IPS-18a (cell line): ENCODE measurements at regions not wholly inside any gene's neighbourhood (a gene's known extent, or its start where the extent isn't known, plus 50 kb on each side); places are given as distances from the start of the nearest gene placed in this dataset.
"Not testable (repeated sequence)": the region's sequence is repeated elsewhere in the genome, so short reads cannot be mapped to it uniquely, and the experiment has no call there.

Source experiments
- H3K27ac ChIP-seq: one replicate; pipeline ENCODE4 v1.5.1; 2013; ENCODE audit warnings: low read length
- H3K27me3 ChIP-seq: one replicate; pipeline ENCODE4 v1.6.1; 2013; ENCODE audit warnings: mild to moderate bottlenecking, low read length; ENCODE audit not compliant: control insufficient read depth, insufficient read depth
- H3K36me3 ChIP-seq: one replicate; pipeline ENCODE4 v1.6.1; 2013; ENCODE audit warnings: low read depth, low read length; ENCODE audit not compliant: control insufficient read depth
- H3K4me1 ChIP-seq: one replicate; pipeline ENCODE4 v1.6.1; 2013; ENCODE audit warnings: low read depth, low read length; ENCODE audit not compliant: control insufficient read depth
- H3K4me3 ChIP-seq: one replicate; pipeline ENCODE4 v1.5.1; 2013; ENCODE audit warnings: low read length
- H3K9ac ChIP-seq: one replicate; pipeline ENCODE4 v1.6.1; 2013; ENCODE audit warnings: mild to moderate bottlenecking, low read length, moderate library complexity
- H3K9me3 ChIP-seq: one replicate; pipeline ENCODE4 v1.6.1; 2013; ENCODE audit warnings: low read depth, low read length; ENCODE audit not compliant: control insufficient read depth

GRCh38 chr4:81595287-81595686 lies 123.6 kb upstream of the RASGEF1B start:
- no peaks in the 10 kb centered on the region for H3K36me3 ChIP-seq
- peaks cover 6% of the 10 kb centered on the region for H3K4me1 ChIP-seq
- no peak overlapping the region for H3K27ac ChIP-seq
- no peak overlapping the region for H3K4me3 ChIP-seq
- no peaks in the 10 kb centered on the region for H3K27me3 ChIP-seq
- H3K9ac ChIP-seq: no peak overlapping the region
- no peaks in the 10 kb centered on the region for H3K9me3 ChIP-seq

DNA sequence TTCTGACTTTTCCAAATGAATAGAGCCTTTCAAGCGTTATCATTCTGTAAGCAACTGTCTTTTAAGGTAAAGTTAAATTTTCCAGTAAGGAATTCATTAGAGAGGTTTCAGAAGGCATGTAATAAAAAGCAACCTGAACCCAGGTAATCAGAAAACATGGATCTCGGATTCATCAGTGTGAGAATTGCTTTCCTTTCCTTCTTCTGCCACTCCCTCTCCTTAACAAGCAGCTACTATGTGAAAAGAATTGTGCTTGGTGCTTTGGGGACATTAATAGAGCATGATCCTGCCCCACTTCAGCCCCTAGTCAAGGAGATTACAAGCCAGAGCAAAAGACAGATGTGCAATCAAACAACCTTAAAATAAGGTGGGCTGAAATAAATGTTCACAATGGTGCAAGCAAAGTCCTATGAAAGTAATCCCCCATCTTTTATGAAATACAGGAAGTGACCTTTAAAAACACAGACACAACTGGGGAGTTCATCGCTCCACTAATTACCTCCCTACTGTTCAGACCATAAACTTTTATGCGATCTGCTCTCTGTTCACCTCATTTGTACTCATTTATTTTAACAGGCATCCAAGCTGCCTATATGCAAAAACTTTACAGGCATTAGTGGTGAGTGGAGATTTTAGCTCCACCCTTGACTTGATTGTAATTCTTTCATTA lies 122.9 kb upstream of the RASGEF1B start:
- Histone ChIP-seq H3K9me3 (no peaks in the 10 kb centered on the region), H3K27me3 (no peaks in the 10 kb centered on the region), H3K4me1 (no peaks in the 10 kb centered on the region), H3K4me3 (no peak overlapping the region), H3K36me3 (no peaks in the 10 kb centered on the region), H3K9ac (no peak overlapping the region), H3K27ac (no peak overlapping the region)

DNA sequence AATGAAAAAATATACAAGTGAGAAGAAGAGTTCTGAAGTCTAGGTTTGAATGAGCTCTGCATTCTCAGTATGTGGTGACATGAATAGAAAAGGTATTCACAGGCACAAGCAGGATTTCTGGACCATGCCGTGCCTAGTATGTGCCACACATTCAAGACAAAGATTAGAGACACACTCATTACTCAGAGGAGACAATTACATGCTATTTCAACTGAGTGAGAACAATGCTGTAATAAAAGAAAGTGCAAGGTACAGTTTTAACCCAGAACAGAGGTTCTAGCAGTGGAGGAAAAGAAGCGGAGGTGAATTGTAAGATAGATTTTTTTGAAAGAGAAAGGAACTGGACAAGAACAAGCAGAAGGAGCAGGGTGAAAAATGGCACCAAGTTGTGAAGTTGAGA lies 121.0 kb upstream of the RASGEF1B start:
- no peak overlapping the region for H3K27ac ChIP-seq
- H3K9ac ChIP-seq: no peak overlapping the region
- H3K4me1 ChIP-seq: no peaks in the 10 kb centered on the region
- no peak overlapping the region for H3K4me3 ChIP-seq
- no peaks in the 10 kb centered on the region for H3K9me3 ChIP-seq
- H3K27me3 ChIP-seq: no peaks in the 10 kb centered on the region
- no peaks in the 10 kb centered on the region for H3K36me3 ChIP-seq

DNA sequence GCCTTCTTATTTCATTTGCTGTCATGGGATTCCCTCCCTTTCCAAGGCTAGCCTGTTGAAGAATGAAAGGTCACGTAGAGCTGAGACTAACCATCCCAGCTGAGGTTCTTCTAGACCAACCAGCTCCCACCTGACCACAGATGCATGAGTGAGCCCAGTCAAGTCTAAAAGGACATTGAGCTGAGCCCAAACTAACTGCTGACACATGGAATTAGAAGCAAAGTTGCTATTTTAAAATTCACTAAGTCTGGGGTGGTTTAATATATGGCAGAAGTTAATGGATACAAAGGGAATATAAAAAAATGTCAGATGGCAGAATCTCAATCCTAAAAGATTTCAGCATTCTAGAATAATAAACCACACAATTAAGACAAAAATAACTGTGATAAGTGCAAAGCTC lies 118.9 kb upstream of the RASGEF1B start:
- Histone ChIP-seq H3K4me3 (no peak overlapping the region), H3K9ac (no peak overlapping the region), H3K27ac (no peak overlapping the region), H3K27me3 (no peaks in the 10 kb centered on the region), H3K4me1 (no peaks in the 10 kb centered on the region), H3K36me3 (no peaks in the 10 kb centered on the region), H3K9me3 (no peaks in the 10 kb centered on the region)

DNA sequence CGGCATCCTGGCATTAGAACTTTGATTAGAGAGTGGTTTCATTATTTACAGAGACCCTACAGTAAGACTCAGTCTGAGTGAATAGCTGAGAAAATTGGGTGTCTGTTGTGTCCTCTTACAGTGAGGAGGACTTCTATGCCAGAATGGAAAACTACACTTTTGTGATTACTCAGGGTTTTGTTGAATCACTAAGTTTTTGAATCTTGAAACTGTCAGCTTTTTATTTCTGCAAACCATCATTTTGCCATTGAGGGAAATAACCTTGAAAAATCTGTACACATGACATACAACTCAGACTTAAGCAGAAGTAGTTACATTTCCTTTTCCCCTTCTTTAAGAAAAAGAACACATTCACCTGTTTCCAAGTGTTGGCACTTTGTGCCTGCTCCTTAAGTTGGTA lies 117.6 kb upstream of the RASGEF1B start:
- no peak overlapping the region for H3K4me3 ChIP-seq

GRCh38 chr4:81586706-81587105 lies 115.0 kb upstream of the RASGEF1B start:
- Histone ChIP-seq H3K9ac (no peak overlapping the region), H3K27ac (no peak overlapping the region), H3K36me3 (no peaks in the 10 kb centered on the region), H3K4me3 (no peak overlapping the region), H3K9me3 (no peaks in the 10 kb centered on the region), H3K4me1 (no peaks in the 10 kb centered on the region), H3K27me3 (no peaks in the 10 kb centered on the region)

More for the DNA sequence above, 117.6 kb upstream of the RASGEF1B start:
- H3K27ac ChIP-seq: no peak overlapping the region
- no peak overlapping the region for H3K9ac ChIP-seq
- H3K27me3 ChIP-seq: no peaks in the 10 kb centered on the region
- H3K9me3 ChIP-seq: no peaks in the 10 kb centered on the region
- H3K36me3 ChIP-seq: no peaks in the 10 kb centered on the region
- no peaks in the 10 kb centered on the region for H3K4me1 ChIP-seq

DNA sequence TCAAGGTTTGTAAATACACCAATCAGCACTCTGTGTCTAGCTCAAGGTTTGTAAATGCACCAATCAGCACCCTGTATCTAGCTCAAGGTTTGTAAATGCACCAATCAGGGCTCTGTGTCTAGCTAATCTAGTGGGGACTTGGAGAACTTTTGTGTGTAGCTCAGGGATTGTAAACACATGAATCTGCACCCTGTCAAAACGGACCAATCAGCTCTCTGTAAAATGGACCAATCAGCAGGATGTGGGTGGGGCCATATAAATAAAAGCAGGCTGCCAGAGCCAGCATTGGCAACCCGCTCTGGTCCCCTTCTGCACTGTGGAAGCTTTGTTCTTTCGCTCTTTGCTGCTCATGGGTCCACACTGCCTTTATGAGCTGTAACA lies 109.3 kb upstream of the RASGEF1B start:
- H3K4me1 ChIP-seq, H3K9ac ChIP-seq, H3K27ac ChIP-seq, H3K27me3 ChIP-seq, H3K36me3 ChIP-seq, H3K9me3 ChIP-seq, H3K4me3 ChIP-seq: not testable (repeated sequence)

DNA sequence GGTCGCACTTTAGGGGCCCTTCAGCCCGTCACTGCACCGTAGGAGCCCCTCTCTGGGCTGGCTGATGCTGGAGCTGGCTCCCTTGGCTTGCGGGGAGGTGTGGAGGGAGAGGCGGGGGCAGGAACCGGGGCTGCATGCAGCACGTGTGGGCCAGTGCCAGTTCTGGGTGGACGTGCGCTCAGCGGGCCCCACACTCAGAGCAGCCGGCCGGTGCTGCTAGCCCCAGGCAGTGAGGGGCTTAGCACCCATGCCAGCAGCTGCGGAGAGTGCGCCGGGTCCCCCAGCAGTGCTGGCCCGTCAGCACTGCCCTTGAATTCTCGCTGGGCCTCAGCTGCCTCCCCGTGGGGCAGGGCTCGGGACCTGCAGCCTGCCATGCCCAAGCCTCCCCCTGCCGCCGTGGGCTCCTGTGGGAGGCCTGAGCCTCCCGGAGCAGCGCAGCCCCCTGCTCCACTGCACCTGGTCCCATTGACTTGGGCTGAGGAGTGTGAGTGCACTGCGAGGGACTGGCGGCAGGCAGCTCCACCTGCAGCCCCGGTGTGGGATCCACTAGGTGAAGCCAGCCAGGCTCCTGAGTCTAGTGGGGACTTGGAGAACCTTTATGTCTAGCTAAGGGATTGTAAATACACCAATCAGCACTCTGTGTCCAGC lies 108.8 kb upstream of the RASGEF1B start:
- no peaks in the 10 kb centered on the region for H3K9me3 ChIP-seq
- H3K9ac ChIP-seq: no peak overlapping the region
- no peak overlapping the region for H3K27ac ChIP-seq
- peaks cover 2% of the 10 kb centered on the region for H3K4me1 ChIP-seq
- H3K27me3 ChIP-seq: no peaks in the 10 kb centered on the region
- no peaks in the 10 kb centered on the region for H3K36me3 ChIP-seq
- H3K4me3 ChIP-seq: no peak overlapping the region

DNA sequence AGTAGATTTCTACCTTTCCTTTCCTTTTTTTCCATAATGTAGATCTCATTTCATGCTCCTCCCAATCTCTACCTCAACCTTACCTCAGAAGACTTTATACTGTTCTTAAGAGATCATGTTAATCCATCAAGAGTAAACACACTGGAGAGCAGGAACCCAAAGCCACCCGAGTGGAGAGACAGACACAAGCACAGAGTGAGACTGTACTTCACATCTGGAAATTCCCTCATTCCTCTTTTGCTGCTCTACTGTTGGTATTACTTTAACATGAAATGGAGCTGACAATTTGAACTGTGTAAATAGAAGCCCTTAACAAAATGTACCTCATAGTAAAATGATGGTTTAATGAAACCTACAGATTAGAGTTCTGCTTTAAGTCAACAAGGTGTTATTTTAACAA lies 105.7 kb upstream of the RASGEF1B start:
- Histone ChIP-seq H3K27ac (no peak overlapping the region), H3K36me3 (no peaks in the 10 kb centered on the region), H3K4me3 (no peak overlapping the region), H3K9ac (no peak overlapping the region), H3K27me3 (no peaks in the 10 kb centered on the region), H3K9me3 (no peaks in the 10 kb centered on the region), H3K4me1 (peaks cover 11% of the 10 kb centered on the region)

DNA sequence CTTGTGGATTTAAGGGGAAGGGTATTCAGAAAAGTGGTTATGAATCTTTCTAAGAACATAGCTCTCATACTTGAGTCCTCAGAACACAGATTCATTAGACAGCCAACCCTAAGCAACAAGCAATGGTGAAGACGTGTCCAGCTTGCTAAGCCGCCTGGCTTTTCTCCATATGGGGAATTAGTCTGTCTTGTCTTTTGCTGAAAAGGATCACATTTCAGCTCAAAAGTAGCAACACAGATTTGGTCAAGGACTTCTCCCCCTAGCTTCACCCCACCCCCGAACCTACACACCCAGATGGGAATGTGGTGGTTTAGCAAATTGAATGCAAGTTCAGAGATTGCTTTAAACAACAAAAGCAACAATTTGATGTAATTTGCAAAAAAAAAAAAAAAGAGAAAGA lies 103.3 kb upstream of the RASGEF1B start:
- Histone ChIP-seq H3K4me3 (no peak overlapping the region), H3K36me3 (no peaks in the 10 kb centered on the region), H3K27me3 (no peaks in the 10 kb centered on the region), H3K27ac (no peak overlapping the region), H3K9me3 (no peaks in the 10 kb centered on the region), H3K9ac (no peak overlapping the region), H3K4me1 (peaks cover 11% of the 10 kb centered on the region)

GRCh38 chr4:81573840-81574239 lies 102.1 kb upstream of the RASGEF1B start:
- no peaks in the 10 kb centered on the region for H3K27me3 ChIP-seq
- H3K4me1 ChIP-seq: peaks cover 11% of the 10 kb centered on the region
- H3K36me3 ChIP-seq: no peaks in the 10 kb centered on the region
- no peak overlapping the region for H3K4me3 ChIP-seq
- no peaks in the 10 kb centered on the region for H3K9me3 ChIP-seq
- H3K9ac ChIP-seq: no peak overlapping the region
- H3K27ac ChIP-seq: no peak overlapping the region

- Histone ChIP-seq H3K27ac (no peak overlapping the region), H3K27me3 (no peaks in the 10 kb centered on the region), H3K4me3 (no peak overlapping the region), H3K4me1 (peaks cover 11% of the 10 kb centered on the region), H3K36me3 (no peaks in the 10 kb centered on the region), H3K9ac (no peak overlapping the region), H3K9me3 (no peaks in the 10 kb centered on the region)
Measured at GRCh38 chr4:81572402-81572801, 100.7 kb upstream of the RASGEF1B start.
